ENCODE measurements at regions not wholly inside any gene's neighbourhood (a gene's known extent, or its start where the extent isn't known, plus 50 kb on each side); places are given as distances from the start of the nearest gene placed in this dataset.
"Not testable (repeated sequence)": the region's sequence is repeated elsewhere in the genome, so short reads cannot be mapped to it uniquely, and the experiment has no call there.

DNA sequence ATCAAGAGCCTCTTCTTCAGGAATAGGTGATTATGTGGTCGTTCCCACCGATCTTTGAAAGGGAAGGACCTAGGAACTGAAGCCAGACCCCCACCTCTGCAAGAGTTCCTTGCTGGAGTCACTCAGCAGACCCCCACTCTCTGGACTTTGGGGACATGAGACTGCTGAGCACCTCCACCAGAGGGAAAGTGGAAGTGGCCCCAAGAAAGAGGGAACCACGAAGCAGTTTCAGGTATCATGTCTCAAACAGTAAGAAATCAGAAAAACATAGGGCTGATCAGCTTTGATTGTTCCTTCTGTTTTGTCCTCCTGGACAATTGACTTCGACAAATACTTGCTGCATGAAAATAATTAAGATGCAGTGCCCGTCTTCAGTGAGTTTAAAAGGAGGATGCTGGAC is 84.2 kb upstream of the ADORA2B start:
- DNase-seq (ENCODE audit: low read depth) = not testable (repeated sequence)

DNA sequence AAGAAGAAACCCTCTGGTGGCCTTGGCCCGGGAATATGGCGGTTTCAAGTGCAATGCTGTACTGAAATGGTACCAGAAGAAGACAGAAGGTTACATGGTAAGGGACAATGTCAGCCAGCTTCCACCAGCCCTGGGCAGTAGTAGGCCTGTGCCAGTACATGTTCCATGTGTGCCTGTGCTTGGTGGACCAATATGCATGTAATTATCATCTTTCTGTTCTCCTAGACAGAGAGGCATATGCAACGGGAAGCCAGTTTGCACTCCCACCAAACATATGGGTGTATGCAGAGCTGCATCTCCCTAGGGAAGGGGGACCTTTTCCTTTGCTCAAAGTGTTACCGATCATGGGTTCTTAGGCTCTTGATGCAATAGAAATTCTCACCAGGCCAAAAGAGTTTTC is 80.9 kb upstream of the ADORA2B start:
- DNase-seq (ENCODE audit: low read depth) = not testable (repeated sequence)

DNA sequence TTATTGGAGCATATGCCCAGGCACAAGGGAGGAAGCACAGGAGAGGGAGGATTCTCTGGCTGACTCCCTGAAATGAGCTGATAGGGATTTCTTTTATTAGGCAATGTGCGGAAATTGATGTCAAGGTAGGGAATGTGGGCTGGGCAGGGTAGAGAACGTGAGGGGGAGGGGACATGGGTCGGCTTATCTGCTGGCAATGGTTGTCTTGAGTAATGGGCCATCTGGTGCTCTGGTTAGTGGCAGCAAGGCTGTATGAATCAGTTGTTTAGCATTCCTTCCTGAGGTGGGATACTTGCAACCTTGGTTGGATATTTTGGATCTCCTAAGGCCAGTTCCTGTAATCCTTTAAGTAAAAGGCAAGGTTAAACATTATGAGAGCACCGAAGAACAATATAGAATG is 80.5 kb upstream of the ADORA2B start:
- peak; percentile 28 for DNase-seq (ENCODE audit: low read depth)

DNA sequence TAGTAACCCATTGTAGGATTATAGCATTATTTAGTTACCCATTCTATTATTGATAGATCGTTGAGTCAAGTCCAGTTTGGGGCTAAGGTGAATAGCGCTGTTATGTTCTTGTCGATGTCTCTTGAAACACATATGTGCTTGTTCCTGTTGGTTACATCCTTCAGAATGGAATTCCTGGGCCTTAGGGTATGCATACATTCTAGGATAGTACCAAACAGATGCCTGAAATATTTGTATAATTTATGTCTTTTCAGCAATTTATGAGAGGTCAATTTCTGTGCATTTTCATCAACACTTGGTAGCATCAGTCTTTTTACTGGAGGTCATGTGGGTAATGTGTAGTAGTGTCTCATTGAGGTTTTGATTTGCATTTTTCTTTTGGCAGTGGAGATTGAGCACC is 78.9 kb upstream of the ADORA2B start:
- not testable (repeated sequence) for DNase-seq (ENCODE audit: low read depth)

DNA sequence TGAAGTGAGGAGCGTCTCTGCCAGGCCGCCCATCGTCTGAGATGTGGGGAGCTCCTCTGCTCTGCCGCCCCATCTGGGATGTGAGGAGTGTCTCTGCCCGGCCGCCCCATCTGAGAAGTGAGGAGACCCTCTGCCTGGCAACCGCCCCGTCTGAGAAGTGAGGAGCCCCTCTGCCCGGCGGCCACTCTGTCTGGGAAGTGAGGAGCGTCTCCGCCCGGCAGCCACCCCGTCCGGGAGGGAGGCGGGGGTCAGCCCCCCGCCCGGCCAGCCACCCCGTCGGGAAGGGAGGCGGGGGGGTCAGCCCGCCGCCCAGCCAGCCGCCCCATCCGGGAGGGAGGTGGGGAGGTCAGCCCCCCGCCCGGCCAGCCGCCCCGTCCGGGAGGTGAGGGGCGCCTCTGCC is 77.6 kb upstream of the ADORA2B start:
- DNase-seq (ENCODE audit: low read depth) = not testable (repeated sequence)

DNA sequence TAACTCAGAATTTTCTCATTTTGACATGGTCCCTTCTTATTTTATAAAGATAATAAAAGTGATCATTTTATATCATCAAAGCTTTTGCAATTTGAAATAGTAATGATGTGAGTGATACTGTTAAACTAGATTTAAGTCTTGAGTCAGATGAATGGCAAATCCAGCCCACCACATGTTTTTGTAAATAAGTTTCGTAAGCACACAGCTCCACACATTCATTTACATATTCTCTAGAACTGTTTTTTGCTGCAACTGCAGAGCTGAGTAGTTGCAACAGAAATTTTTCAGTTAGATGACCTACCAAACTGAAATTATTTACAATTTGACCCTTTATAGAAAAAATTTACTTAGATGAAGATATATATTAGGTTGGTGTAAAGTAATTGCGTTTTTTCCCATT is 75.1 kb upstream of the ADORA2B start:
- DNase-seq (ENCODE audit: low read depth) = not testable (repeated sequence)

DNA sequence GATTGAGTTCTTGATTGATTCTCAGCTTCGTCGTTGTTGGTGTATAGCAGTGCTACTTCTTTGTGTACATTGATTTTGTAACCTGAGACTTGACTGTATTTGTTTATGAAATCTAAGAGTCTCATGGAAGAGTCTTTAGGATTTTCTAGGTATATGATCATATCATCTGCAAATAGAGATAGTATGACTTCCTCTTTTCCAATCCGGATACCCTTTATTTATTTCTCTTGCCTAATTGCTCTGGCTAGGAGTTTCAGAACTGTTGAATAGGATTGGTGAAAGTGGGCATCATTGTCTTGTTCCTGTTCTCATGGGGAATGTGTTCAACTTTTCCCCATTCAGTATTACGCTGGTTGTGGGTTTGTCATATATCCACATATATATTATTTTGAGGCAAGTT is 72.3 kb upstream of the ADORA2B start:
- DNase-seq (ENCODE audit: low read depth) = not testable (repeated sequence)

DNA sequence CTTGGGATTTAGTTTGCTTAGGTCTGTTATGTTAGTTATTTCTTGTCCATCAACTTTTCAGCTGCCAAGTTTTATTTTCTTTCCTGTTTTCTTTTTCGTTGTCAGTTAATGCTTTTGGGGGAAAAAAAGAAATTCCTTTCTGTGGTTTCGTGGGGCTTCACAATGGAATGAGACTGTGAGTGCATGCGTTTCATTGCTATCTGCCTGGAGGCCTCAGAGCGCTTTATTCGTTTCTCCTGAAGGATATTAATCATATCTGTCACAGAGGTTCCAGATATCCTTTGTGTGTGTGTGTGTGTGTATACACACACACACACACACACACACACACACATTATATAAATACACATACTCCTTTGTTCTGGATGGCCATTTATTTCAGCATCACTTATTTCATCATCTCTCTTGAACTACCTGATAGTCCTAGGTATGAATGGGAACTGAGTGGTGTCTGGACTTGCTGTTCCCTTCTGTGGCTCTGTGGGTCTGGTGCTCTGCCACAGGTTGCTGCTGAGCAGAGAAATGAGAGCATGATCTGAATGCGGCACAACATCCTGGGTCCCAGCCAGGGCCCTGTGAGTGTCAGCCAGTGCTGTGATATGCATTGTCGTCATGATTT is 66.9 kb upstream of the ADORA2B start:
- DNase-seq (ENCODE audit: low read depth) = not testable (repeated sequence)

DNA sequence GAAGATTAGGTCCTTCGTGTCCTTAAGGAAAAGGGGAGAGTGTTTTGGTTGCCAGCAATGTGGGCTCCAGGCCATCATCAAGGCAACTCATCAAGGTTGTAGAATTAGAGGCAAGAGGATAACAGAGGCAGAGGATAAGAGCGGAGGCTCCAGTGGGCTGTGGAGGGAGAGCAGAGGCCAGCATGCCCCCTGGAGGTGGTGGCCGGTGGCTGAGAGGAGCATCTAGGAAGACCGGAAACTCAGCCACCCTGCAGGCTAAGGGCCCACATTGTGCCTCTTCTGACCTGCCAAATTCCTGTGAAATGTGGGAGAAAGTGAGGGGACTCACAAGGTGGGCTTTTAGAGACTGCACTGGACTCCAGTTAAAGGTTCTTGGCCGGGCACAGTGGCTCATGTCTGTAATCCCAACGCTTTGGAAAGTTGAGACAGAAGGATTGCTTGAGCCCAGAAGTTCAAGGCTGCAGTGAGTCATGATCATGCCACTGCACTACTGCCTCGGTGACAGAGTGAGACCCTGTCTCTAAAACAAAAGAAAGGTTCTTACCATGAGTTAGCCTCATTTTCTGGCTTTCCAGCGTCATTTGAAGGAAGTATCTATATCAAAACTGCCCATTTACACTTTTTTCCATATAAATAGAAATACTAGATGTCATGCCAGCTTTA is 62.7 kb upstream of the ADORA2B start:
- DNase-seq (ENCODE audit: low read depth) = no peak

DNA sequence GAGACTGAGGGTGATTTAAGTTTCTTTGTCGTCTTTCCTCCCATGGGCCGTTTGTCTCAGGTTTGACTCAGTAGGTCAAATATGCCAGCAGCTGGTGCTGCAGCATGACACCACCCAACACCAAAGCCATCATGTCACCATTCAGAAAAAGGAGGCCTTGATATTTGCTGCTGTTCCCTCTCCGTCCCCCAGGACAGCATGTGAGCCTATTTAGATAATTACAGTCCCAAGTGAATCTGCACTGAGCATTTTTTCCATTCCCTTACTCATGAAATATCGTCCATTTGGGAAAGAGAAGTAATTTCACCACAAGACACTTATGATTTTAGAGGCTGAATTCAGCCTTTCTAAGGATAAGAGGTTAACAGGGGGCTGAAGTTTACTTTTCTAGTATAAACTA is 62.2 kb upstream of the ADORA2B start:
- DNase-seq (ENCODE audit: low read depth) = no peak

DNA sequence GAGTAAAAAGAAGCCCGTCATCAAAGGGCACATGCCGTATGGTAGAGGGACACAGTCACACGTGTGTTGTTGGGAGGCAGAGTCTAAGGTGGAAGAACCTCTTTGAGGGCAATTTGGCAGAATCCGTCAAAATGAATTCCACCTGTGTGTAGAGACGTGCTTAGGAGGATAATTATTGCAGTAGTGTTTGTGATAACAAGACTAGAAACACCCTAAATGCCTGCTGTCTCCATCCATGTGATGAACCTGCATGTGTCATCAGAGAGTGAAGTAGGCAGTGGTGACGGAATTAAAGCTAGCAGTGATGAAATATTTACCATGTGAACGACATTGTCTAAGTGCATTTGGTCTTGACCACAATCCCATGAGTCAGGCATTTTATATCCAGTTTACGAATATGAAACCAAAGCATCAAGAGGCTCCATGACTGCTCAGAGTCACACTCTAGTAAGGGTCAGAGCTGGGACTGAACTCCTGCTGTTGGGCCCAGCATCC is 61.3 kb upstream of the ADORA2B start:
- peak; percentile 77 for DNase-seq (ENCODE audit: low read depth)

DNA sequence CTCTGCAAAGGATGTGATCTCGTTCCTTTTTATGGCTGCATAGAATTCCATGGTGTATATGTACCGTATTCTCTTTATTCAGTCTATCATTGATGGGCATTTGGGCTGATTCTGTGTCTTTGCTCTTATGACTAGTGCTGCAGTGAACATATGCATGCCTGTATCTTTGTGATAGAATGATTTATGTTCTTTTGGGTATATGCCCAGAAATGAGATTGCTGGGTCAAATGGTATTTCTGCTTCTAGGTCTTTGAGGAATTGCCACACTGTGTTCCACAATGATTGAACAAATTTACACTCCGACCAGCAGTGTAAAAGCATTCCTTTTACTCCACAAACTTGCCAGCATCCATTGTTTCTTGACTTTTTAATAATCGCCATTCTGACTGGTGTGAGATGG is 60.2 kb upstream of the ADORA2B start:
- DNase-seq (ENCODE audit: low read depth) = no peak

DNA sequence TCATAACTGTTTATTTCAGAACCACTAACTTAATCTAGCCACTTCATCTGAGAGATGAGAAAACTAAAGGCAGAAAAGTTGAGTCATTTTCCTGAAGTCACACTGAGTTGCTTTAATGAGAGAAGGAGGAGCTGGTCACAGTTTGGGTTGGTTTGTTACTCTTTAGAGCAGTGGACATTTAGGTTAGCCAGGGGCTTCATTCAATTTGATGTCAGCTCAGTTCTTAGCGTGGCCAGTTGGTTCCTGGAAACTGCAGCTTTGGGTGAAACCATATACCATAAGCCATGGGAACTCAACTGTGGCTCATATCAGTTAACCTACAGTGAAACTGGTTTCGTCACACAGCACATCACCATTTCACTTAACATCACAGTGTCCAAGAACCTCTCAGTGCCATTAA is 59.2 kb upstream of the ADORA2B start:
- DNase-seq (ENCODE audit: low read depth) = no peak

DNA sequence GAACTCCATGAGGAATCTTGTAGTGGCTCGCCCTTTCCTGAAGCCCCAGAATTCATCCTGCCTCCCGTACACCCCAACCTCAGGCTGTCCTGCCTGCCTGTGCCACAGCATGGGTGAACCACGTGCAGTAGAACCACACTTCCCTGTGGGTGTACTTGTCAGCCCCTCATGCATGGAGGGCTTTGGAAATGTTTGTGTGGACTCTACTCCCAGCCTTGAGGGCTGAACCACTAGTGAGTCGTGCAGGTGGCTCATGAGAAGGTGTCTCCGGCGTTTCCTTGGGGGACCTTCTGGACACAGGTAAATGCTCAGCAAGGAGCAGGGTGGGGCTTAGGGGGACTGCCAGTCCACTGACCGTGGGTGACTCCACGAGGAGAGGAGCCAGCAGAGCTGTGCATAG is 58.7 kb upstream of the ADORA2B start:
- DNase-seq (ENCODE audit: low read depth) = no peak

DNA sequence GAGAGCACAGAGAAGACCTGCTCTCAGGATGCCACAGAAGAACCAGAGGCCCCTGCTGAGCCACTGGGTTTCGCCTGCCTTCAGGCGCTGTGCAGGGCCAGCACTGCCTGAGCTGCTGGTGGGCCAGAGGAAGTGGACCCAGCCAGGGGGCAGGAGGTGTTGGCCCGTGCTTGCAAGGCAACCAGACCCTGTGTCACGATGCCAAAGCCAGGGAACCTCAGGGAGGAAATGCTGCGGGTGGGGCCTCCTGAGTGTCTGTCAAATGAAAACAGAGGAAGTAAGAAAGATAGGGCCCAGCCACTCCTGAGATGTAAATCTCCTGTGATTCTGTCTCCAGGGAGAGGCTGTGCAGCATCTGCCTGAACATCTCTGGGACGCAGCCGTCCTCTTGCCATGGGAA is 58.1 kb upstream of the ADORA2B start:
- no peak for DNase-seq (ENCODE audit: low read depth)

DNA sequence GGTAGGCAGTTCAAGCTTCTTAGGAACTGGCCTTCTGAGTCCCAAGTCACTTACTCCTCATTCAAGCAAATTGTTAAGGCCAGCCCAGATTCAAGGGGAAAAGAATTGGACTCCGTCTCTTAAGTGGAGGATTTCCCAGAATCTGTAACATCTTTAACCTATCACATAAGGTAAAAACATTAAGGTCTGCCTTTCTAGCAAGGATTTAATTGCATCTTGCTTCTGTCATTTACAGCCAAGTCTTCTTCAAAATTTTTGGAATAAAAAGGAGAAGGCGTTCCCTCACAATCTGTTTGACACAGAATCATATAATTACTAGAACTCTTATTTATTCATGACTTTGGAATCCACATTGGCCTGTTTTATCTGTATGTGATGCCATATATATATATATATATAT is 56.5 kb upstream of the ADORA2B start:
- no peak for DNase-seq (ENCODE audit: low read depth)

DNA sequence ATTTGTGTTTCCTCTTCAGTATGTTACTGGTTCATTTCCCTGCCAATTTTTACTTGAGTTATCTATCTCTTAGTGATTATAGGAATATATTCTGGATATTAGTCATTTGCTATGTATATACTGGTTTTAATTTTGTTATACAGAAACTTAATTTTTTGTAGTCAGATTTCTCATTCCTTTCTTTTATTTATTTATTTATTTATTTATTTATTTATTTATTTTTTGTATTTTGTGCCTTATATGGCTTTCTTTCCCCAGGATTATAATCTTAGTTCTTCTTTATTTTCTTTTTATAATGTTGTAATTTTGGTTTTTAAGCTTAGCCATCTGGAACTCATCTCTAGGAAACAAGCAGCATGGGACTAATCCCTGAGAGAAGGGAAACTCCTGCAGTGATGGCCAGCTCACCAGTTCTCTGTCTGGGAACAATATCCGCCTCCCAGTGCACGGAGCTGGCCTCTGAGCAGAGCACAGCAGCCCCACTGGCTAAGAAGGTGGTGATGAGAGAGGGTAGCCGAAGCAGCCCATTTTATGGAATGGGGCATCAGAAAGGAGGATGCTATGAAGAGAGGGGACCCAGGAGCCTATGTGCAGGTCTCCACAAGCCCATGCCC is 54.5 kb upstream of the ADORA2B start:
- no peak for DNase-seq (ENCODE audit: low read depth)

DNA sequence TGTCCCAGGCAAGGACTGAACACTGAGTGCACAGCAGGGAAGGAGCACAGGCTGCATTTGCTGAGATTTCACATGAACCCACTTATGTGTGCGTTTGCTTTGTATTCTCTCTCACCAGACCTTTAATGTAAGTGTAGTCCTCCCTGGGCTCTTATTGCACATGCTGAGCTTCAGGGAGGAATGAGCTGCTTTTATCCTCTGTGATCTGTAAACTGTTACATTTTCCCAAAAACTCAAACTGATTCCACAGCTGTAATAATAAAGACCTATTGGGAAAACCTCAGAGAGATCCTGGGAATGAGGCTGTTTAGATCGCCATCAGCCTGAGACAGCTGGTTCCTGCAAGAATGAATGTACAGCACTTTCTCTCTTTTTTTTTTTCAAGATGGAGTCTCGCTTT is 53.6 kb upstream of the ADORA2B start:
- no peak for DNase-seq (ENCODE audit: low read depth)

DNA sequence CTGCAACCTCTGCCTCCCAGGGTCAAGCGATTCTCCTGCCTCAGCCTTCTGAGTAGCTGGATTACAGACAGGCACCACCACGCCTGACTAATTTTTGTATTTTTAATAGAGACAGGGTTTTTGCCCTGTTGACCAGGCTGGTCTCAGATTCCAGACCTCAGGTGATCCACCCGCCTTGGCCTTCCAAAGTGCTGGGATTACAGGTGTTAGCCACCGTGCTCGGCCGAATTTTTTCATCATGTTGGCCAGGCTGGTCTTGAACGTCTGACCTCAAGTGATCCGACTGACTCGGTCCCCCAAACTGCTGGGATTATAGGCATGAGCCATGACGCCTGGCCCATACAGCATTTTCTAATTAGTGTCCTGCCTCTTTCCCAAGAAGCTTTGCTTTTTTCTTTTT is 52.7 kb upstream of the ADORA2B start:
- DNase-seq (ENCODE audit: low read depth) = no peak

DNA sequence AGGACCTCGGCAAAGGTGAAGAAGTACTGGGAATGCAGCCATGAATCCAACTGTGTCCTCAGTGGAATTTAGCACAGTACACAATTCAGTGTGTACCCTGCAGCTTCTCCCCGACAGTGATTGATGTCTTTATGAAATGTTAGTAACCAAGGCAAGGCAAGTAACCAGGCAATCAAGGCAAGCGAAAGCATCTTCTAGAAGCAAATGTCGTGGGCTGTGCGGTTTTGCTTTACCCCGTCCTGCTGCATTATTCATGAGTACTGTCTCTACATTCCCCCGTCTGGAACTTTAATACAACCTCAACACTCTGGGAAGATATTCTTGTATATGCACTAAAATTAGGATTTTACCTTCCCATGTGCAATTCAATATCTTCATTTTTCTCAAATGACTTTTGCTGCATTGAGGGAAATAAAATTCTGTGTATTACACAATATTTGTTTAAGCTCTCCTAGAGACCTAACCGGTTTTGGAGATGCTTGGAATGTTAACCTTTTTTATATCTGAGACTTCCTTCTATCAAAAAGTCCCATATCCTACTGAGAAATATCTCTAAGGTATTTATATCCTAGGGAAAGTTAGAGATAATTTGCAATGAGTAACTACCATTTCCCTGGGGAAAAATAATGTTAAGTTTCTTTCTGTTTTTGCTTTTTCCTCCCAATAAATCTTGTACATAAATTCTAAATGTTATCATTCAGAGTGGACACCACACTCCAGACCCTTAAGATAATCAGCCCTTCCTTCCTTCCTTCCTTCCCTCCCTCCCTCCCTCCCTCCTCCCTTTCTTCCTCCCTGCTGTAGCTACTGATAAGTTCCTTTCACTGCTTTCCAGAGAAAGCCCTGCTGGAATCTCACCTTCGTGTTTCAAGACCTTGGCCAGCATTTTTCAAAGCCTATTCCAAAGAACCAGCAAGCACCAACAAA is 51.9 kb upstream of the ADORA2B start:
- DNase-seq (ENCODE audit: low read depth) = no peak

DNA sequence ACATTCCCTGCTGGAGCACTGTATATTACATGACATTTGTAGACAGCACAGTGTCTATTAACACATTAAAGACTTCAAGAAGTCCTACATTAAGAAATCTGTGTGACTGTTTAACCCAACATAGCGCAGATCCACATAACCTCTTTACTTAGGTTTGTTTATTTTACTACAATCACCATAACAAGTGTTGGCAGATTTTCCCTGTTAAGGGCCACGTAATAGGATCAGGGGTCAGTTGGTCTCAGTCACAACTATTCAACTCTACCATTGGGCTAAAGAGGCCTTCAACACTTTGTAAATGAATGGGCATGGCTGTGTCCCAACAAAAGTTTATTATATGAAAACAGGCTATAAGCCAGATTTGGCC is 51.3 kb upstream of the ADORA2B start:
- DNase-seq (ENCODE audit: low read depth) = no peak

DNA sequence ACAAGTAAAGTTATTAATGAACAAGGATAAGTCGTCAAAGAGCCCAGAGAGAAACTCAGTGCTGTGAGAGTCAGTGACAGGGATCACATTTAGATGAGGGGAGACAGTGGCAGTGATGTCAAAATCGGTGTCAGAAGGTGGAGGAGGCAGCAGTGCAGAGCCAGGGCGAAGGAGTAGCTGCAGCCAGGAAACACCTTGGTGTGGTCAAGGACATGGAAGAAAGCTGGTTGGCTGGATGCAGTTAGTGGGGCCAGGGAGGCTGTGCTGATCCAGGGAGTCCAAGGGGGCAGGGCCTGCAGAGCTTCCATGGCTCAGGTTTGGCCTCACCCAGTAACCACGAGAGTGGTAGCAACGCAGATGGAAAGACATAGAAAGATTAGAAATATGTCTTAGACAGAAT is 50.7 kb upstream of the ADORA2B start:
- DNase-seq (ENCODE audit: low read depth) = no peak

All from Daoy (cell line).